ENCODE measurements at regions not wholly inside any gene's neighbourhood (a gene's known extent, or its start where the extent isn't known, plus 50 kb on each side); places are given as distances from the start of the nearest gene placed in this dataset.

- no peak for TF ChIP-seq GATA2 (IDR thresholded peaks at IDR 0.05; ENCODE audit: low read depth, low read length)
- no peak for TF ChIP-seq GATA3 (IDR thresholded peaks at IDR 0.05; ENCODE audit: low read depth, low read length)
Measured at GRCh38 chr5:159629158-159629557, 287.1 kb upstream of the ADRA1B start.

All from SH-SY5Y (cell line).